HL-60/S4 (cell line): ENCODE measurements at regions not wholly inside any gene's neighbourhood (a gene's known extent, or its start where the extent isn't known, plus 50 kb on each side); places are given as distances from the start of the nearest gene placed in this dataset.

Source experiments
- in situ Hi-C: fragments of 300-500 bp; cut with MboI; formaldehyde crosslinking; loops from 2 replicates; pipeline ENCODE4 v1.14.3; 2022; ENCODE audit warnings: low sequenced_read_pairs

GRCh38 chr15:94602754-94603470 is 371.6 kb downstream of the MCTP2 start:
- in situ Hi-C loops: no loop called here

- in situ Hi-C loops: no loop called here
These were observed 374.9 kb downstream of the MCTP2 start for GRCh38 chr15:94606286-94606685.

GRCh38 chr15:94607176-94607654 is 375.9 kb downstream of the MCTP2 start:
- in situ Hi-C loops: no loop called here

- in situ Hi-C loops: no loop called here
These were observed 378.7 kb downstream of the MCTP2 start for GRCh38 chr15:94610069-94610468.

- in situ Hi-C loops: no loop called here
These were observed 379.1 kb downstream of the MCTP2 start for GRCh38 chr15:94610485-94610884.

- in situ Hi-C loops: no loop called here
These were observed 380.3 kb downstream of the MCTP2 start for GRCh38 chr15:94611656-94612055.

- in situ Hi-C loops: no loop called here
These were observed 384.3 kb downstream of the MCTP2 start for GRCh38 chr15:94615688-94616087.

GRCh38 chr15:94620632-94621031 is 389.3 kb downstream of the MCTP2 start:
- in situ Hi-C loops: no loop called here

GRCh38 chr15:94621736-94622135 is 390.4 kb downstream of the MCTP2 start:
- in situ Hi-C loops: no loop called here

GRCh38 chr15:94626949-94627348 is 395.6 kb downstream of the MCTP2 start:
- in situ Hi-C loops: no loop called here

GRCh38 chr15:94631608-94632007 is 400.2 kb downstream of the MCTP2 start:
- in situ Hi-C loops: no loop called here

- in situ Hi-C loops: no loop called here
These were observed 406.8 kb downstream of the MCTP2 start for GRCh38 chr15:94638183-94638582.

GRCh38 chr15:94639701-94640100 is 408.3 kb downstream of the MCTP2 start:
- in situ Hi-C loops: no loop called here

GRCh38 chr15:94644433-94644832 is 413.1 kb downstream of the MCTP2 start:
- in situ Hi-C loops: no loop called here

- in situ Hi-C loops: no loop called here
These were observed 421.7 kb downstream of the MCTP2 start for GRCh38 chr15:94653071-94653470.

- in situ Hi-C loops: no loop called here
These were observed 424.0 kb downstream of the MCTP2 start for GRCh38 chr15:94655249-94655880.

GRCh38 chr15:94665676-94666441 is 434.5 kb downstream of the MCTP2 start:
- in situ Hi-C loops: no loop called here

- in situ Hi-C loops: no loop called here
These were observed 435.2 kb downstream of the MCTP2 start for GRCh38 chr15:94666553-94666952.

GRCh38 chr15:94667109-94667508 is 435.7 kb downstream of the MCTP2 start:
- in situ Hi-C loops: no loop called here

- in situ Hi-C loops: no loop called here
These were observed 439.2 kb downstream of the MCTP2 start for GRCh38 chr15:94670438-94671034.

GRCh38 chr15:94671858-94672532 is 440.6 kb downstream of the MCTP2 start:
- in situ Hi-C loops: no loop called here
